ENCODE measurements at regions not wholly inside any gene's neighbourhood (a gene's known extent, or its start where the extent isn't known, plus 50 kb on each side); places are given as distances from the start of the nearest gene placed in this dataset.

GRCh38 chr13:86848716-86849115 lies 822.5 kb upstream of the SLITRK5 start:
- TF ChIP-seq, protein P1, sequence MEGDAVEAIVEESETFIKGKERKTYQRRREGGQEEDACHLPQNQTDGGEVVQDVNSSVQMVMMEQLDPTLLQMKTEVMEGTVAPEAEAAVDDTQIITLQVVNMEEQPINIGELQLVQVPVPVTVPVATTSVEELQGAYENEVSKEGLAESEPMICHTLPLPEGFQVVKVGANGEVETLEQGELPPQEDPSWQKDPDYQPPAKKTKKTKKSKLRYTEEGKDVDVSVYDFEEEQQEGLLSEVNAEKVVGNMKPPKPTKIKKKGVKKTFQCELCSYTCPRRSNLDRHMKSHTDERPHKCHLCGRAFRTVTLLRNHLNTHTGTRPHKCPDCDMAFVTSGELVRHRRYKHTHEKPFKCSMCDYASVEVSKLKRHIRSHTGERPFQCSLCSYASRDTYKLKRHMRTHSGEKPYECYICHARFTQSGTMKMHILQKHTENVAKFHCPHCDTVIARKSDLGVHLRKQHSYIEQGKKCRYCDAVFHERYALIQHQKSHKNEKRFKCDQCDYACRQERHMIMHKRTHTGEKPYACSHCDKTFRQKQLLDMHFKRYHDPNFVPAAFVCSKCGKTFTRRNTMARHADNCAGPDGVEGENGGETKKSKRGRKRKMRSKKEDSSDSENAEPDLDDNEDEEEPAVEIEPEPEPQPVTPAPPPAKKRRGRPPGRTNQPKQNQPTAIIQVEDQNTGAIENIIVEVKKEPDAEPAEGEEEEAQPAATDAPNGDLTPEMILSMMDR (IDR thresholded peaks at IDR 0.05; ENCODE audit: borderline replicate concordance, insufficient read depth, low read depth, low read length), result no peak
- H3K4me3 ChIP-seq (ENCODE audit: low read depth, low read length), result no peak overlapping the region

DNA sequence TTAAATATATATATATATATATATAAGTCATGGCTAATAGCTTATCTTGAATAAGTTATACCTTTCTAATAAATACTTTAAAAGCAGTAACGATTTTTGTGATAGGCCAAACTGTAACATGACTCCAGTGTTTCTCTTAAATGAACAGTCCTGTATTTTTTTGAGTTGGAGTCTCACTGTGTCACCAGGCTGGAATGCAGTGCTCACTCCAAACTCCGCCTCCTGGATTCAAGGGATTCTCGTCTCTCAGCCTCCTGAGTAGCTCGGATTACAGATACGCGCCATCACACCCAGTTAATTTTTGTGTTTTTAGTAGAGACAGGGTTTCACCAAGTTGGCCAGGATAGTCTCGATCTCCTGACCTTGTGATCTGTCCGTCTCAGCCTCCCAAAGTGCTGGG lies 814.2 kb upstream of the SLITRK5 start:
- no peak overlapping the region for H3K4me3 ChIP-seq (ENCODE audit: low read depth, low read length)
- TF ChIP-seq, protein P1 (IDR thresholded peaks at IDR 0.05; ENCODE audit: borderline replicate concordance, insufficient read depth, low read depth, low read length), result no peak

DNA sequence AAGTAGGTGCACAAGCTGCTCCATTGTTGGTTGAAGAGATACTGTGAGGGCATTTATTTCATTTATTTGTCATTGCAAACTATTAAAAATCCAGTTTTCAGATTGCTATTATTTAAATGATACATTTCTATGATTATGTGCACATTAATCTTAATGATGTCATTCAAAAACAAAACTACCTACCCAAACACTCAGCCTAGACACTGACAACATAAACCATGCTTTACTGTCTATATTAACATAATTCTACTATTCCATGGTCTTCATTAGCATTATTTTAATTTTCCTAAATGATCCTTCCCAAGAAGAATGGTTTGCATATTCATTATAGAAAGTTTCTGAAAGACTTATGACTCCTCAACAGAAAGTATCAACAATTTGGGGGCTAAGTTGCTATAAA lies 813.0 kb upstream of the SLITRK5 start:
- TF ChIP-seq, protein P1 (IDR thresholded peaks at IDR 0.05; ENCODE audit: borderline replicate concordance, insufficient read depth, low read depth, low read length), result no peak
- no peak overlapping the region for H3K4me3 ChIP-seq (ENCODE audit: low read depth, low read length)

DNA sequence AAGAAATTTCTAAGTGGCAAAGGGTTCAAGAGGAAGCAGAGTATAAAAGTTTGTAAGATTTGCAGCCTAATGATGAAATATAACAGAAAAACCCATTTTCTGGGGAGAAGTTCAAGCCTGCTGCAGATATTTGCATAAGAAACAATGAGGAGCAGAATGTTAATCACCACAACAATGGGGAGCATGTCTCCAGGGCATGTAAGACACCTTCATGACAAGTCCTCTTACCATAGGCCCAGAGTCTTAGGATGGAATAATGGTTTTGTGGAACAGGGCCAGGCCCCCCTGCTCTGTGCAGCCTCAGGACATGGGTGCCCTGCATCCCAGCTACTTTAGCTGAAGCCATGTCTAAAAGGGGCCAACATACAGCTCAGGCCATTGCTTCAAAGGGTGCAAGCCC lies 809.0 kb upstream of the SLITRK5 start:
- TF ChIP-seq, protein P1 (IDR thresholded peaks at IDR 0.05; ENCODE audit: borderline replicate concordance, insufficient read depth, low read depth, low read length), result no peak
- H3K4me3 ChIP-seq (ENCODE audit: low read depth, low read length), result no peak overlapping the region

DNA sequence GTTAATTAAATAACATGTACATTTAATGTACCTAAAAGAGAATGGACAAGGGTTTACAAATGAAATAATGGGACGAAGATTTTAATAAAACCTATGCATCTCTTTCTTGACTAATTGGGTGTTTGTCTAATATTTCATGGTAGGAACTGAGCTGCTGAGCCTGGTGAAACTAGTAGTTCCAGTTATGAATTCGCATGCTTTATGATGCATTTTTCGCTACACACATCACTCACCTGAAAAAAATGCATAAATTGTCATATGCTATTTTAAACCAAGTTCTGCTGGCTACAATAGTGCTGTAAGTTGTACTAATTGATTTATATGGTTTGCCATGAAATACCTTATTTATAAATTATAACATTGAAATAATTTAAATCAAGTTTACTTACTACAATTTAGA lies 806.8 kb upstream of the SLITRK5 start:
- TF ChIP-seq, protein P1 (IDR thresholded peaks at IDR 0.05; ENCODE audit: borderline replicate concordance, insufficient read depth, low read depth, low read length), result no peak
- H3K4me3 ChIP-seq (ENCODE audit: low read depth, low read length), result no peak overlapping the region

DNA sequence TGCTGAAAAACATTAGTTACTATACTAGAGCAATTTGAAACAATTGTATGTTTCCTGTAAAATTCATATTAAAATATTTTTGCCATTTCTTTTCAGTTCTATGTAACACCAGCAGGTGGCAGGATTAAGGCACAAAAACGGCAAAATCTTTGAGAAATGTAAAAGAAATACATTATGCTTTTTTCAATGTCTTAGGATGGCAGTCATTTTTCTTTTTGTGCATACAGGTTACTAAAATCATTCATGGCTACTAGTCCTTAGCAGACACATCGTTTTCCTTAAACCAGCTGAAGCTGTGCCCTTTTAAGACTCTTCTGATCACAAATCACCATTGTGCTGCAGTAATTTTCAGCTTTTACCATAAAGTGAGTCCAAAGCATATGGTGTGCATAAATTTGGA lies 800.7 kb upstream of the SLITRK5 start:
- H3K4me3 ChIP-seq (ENCODE audit: low read depth, low read length), result no peak overlapping the region
- TF ChIP-seq, protein P1 (IDR thresholded peaks at IDR 0.05; ENCODE audit: borderline replicate concordance, insufficient read depth, low read depth, low read length), result peak; percentile 11; the same call in 1 of the 2 replicates

DNA sequence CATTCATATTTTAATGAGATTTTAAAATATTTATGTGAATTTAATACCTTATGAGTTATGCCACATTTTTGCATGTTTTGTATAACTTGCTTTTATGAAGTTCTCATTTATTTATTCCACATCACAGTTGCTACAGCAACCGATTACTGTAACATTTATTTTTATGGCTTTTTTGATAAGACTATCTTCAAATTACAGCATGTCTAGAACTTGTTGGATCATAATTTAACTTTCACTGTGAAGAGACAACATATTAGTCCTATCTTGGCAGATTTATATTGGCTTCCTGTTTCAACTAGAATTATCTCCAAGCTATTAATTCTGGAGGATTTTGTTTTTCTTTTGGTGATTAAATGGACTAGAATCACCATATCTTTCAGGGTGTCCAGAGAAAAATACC lies 793.7 kb upstream of the SLITRK5 start:
- TF ChIP-seq, protein P1 (IDR thresholded peaks at IDR 0.05; ENCODE audit: borderline replicate concordance, insufficient read depth, low read depth, low read length), result no peak

More for the DNA sequence above, 793.7 kb upstream of the SLITRK5 start:
- H3K4me3 ChIP-seq (ENCODE audit: low read depth, low read length), result no peak overlapping the region
